Heart left ventricle (tissue), 16 donors: ENCODE measurements at regions not wholly inside any gene's neighbourhood (a gene's known extent, or its start where the extent isn't known, plus 50 kb on each side); places are given as distances from the start of the nearest gene placed in this dataset.

Source experiments
- ATAC-seq, 4 donors: fragments of 200-7000 bp; cut with Tn5 transposase; one replicate each; pipeline ENCODE4 v1.9.1; 2020 to 2022; ENCODE audit warnings: moderate library complexity in 4 of 4, mild to moderate bottlenecking in 3 of 4, moderate number of reproducible peaks in 1 of 4
- DNase-seq, 5 donors: peaks; one replicate each; pipeline ENCODE4 v3.0.0-alpha.2; 2020
- H3K27ac ChIP-seq, 12 donors: fragments of 200-600 bp; sonication (generic) in 4 of 12; one replicate each; pipeline versions ENCODE4 v1.5.0 to v1.8.0; 2016 to 2022; ENCODE audit warnings: mild to moderate bottlenecking in 2 of 12
- H3K27me3 ChIP-seq, 9 donors: fragments of 200-600 bp; sonication (generic) in 2 of 9; one replicate each; pipeline versions ENCODE4 v1.5.1 to v1.8.0; 2016 to 2022; ENCODE audit warnings: mild to moderate bottlenecking in 3 of 9
- H3K36me3 ChIP-seq, 9 donors: fragments of 200-600 bp; sonication (generic) in 2 of 9; one replicate each; pipeline versions ENCODE4 v1.5.0 to v1.8.0; 2018 to 2022; ENCODE audit warnings: mild to moderate bottlenecking in 2 of 9
- H3K4me1 ChIP-seq, 12 donors: fragments of 200-600 bp; sonication (generic) in 4 of 12; one replicate each; pipeline versions ENCODE4 v1.5.0 to v1.8.0; 2016 to 2022; ENCODE audit warnings: mild to moderate bottlenecking in 3 of 12
- H3K4me3 ChIP-seq, 12 donors: fragments of 200-600 bp; sonication (generic) in 4 of 12; one replicate each; pipeline versions ENCODE4 v1.5.0 to v1.8.0; 2017 to 2022; ENCODE audit warnings: mild to moderate bottlenecking in 9 of 12, moderate library complexity in 4 of 12
- H3K9me3 ChIP-seq, 12 donors: fragments of 200-600 bp; sonication (generic) in 4 of 12; one replicate each; pipeline versions ENCODE4 v1.5.0 to v1.8.0; 2016 to 2022; ENCODE audit warnings: mild to moderate bottlenecking in 1 of 12
- POLR2A ChIP-seq, 2 donors: fragments of 450-650 bp; IDR thresholded peaks; one replicate each; pipeline ENCODE4 v1.6.1; 2017; ENCODE audit warnings: antibody characterized with exemption in 2 of 2, mild to moderate bottlenecking in 2 of 2, moderate library complexity in 2 of 2
- WGBS, 4 donors: extraction: QIAGEN DNeasy Blood & Tissue Kit in 2 of 4; methylation state at CpG; one replicate each; pipeline versions ENCODE4 v1.1.5 to v1.1.7; 2013 to 2018; 5-methylcytosine and 5-hydroxymethylcytosine counted together
- intact Hi-C, 10 donors: fragments of 100-400 bp; cut with DNase I; formaldehyde crosslinking; loops; one replicate each; pipeline versions ENCODE4 v1.11.1 to v1.14.2; 2022
- TF ChIP-seq, protein P1 (sequence below), 12 donors: fragments of 200-600 bp; sonication (generic) in 4 of 12; IDR thresholded peaks; one replicate each; pipeline versions ENCODE4 v1.5.0 to v1.8.0; 2018 to 2022; ENCODE audit warnings: antibody characterized with exemption in 12 of 12, mild to moderate bottlenecking in 5 of 12
- donor health status: ischemic (EF 13 %, LVEDD 7.1; RV severe dilation, severe dysfunction).
- donor health status: healthy with polysubstance abuse.
- donor health status: DM: no; HTN: yes; CAD: no.
- donor health status: DM: no; HTN: no; CAD: no.
- donor health status: ischemic (EF 25% LVEDD 6.9; RV normal size, moderate dysfunction).
- donor health status: ischemic (EF 25% LVEDD 5.7; RV mildly dilated, moderate dysfunction).
- donor health status: healthy.
- donor health status: DM: yes; HTN: yes; CAD: no.
- donor health status: ischemic (EF 35%, LVEDD 5.7; RV mildly dilated, moderate dysfunction).
- donor health status: nonischemic (EF 11% LVEDD 7.7; RV severe dilation, severe dysfunction).
- donor health status: DM: yes; HTN: yes; CAD: no.
- donor health status: PGD.
- donor health status: ischemic (EF 29% LVEDD 5.4; RV normal size, mild dysfunction).
- donor health status: nonischemic (EF 23%, LVEDD 6.1; RV moderate dilation, normal function).

- no peaks in the 10 kb centered on the region for H3K9me3 ChIP-seq
- H3K4me1 ChIP-seq = no peaks in the 10 kb centered on the region
- ATAC-seq = no peak
- DNase-seq = no peak
- H3K36me3 ChIP-seq = no peaks in the 10 kb centered on the region
- no peaks in the 10 kb centered on the region for H3K27me3 ChIP-seq
- TF ChIP-seq, protein P1, sequence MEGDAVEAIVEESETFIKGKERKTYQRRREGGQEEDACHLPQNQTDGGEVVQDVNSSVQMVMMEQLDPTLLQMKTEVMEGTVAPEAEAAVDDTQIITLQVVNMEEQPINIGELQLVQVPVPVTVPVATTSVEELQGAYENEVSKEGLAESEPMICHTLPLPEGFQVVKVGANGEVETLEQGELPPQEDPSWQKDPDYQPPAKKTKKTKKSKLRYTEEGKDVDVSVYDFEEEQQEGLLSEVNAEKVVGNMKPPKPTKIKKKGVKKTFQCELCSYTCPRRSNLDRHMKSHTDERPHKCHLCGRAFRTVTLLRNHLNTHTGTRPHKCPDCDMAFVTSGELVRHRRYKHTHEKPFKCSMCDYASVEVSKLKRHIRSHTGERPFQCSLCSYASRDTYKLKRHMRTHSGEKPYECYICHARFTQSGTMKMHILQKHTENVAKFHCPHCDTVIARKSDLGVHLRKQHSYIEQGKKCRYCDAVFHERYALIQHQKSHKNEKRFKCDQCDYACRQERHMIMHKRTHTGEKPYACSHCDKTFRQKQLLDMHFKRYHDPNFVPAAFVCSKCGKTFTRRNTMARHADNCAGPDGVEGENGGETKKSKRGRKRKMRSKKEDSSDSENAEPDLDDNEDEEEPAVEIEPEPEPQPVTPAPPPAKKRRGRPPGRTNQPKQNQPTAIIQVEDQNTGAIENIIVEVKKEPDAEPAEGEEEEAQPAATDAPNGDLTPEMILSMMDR (IDR thresholded peaks at IDR 0.05) = no peak
- no peak for TF ChIP-seq POLR2A (IDR thresholded peaks at IDR 0.05)
- H3K27ac ChIP-seq = no peak overlapping the region
- intact Hi-C loops = no loop called here
- no peak overlapping the region for H3K4me3 ChIP-seq
These were observed 639.9 kb upstream of the CPEB2 start for GRCh38 chr4:14362385-14362784.

GRCh38 chr4:14364953-14365536 lies 637.2 kb upstream of the CPEB2 start:
- TF ChIP-seq, protein P1 (IDR thresholded peaks at IDR 0.05) = no peak
- TF ChIP-seq POLR2A (IDR thresholded peaks at IDR 0.05) = no peak
- H3K4me3 ChIP-seq = no peak overlapping the region
- no peaks in the 10 kb centered on the region for H3K27me3 ChIP-seq
- H3K27ac ChIP-seq = no peak overlapping the region
- no peak for DNase-seq
- intact Hi-C loops = no loop called here
- peaks cover 0 to 9% (median 0%) of the 10 kb centered on the region in 12 donors for H3K4me1 ChIP-seq
- no peaks in the 10 kb centered on the region for H3K36me3 ChIP-seq
- no peak for ATAC-seq
- no peaks in the 10 kb centered on the region for H3K9me3 ChIP-seq

GRCh38 chr4:14368391-14368790 lies 633.9 kb upstream of the CPEB2 start:
- peak; percentile 83 to 91 (median 88) for ATAC-seq
- WGBS, 4 donors = 16 to 38% (median 24%) methylated on average over 4 of the region's 4 CpGs
- TF ChIP-seq, protein P1 (IDR thresholded peaks at IDR 0.05) = no peak
- TF ChIP-seq POLR2A (IDR thresholded peaks at IDR 0.05) = no peak
- intact Hi-C loops = no loop called here
- no peaks in the 10 kb centered on the region for H3K9me3 ChIP-seq
- H3K4me3 ChIP-seq = no peak overlapping the region
- H3K27ac ChIP-seq = no peak overlapping the region
- H3K4me1 ChIP-seq = peaks cover 0 to 9% (median 0%) of the 10 kb centered on the region in 12 donors
- peak in 4 of 5 donors; percentile 27 to 61 (median 39) for DNase-seq
- H3K27me3 ChIP-seq = no peaks in the 10 kb centered on the region
- H3K36me3 ChIP-seq = no peaks in the 10 kb centered on the region

DNA sequence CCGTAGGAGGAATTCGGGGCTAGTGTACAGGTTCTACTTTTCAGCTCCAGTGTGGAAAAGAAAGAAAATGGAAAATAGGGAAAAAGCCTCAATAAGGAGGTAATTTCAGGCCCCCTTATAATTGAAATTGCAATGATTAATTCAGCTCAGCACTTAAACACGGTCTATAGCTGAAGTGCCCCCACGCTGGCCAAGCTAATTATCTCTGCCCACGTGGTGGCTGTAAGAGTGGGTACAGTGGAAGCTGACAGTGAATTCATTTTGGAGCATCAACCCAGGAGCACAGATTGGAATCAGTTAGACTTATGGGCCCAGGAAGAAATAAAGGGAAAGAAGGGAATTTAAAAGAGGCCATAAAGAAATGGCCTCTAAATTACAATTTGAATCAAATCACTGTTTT lies 631.1 kb upstream of the CPEB2 start:
- TF ChIP-seq POLR2A (IDR thresholded peaks at IDR 0.05) = no peak
- TF ChIP-seq, protein P1 (IDR thresholded peaks at IDR 0.05) = no peak

More for the DNA sequence above, 631.1 kb upstream of the CPEB2 start:
- ATAC-seq (no peak), DNase-seq (no peak)
- intact Hi-C loops = no loop called here
- no peaks in the 10 kb centered on the region for H3K36me3 ChIP-seq
- H3K27ac ChIP-seq = no peak overlapping the region
- peaks cover 0 to 9% (median 0%) of the 10 kb centered on the region in 12 donors for H3K4me1 ChIP-seq
- no peaks in the 10 kb centered on the region for H3K9me3 ChIP-seq
- no peak overlapping the region for H3K4me3 ChIP-seq
- H3K27me3 ChIP-seq = no peaks in the 10 kb centered on the region
- WGBS, 4 donors = 69 to 87% (median 71%) methylated on average over 5 of the region's 5 CpGs
